A673 (cell line): ENCODE measurements at regions not wholly inside any gene's neighbourhood (a gene's known extent, or its start where the extent isn't known, plus 50 kb on each side); places are given as distances from the start of the nearest gene placed in this dataset.

Experiments
- BruUV-seq: library from RNA; stranded (reverse); fragments of 400-500 nt; replicated peaks from 2 replicates; lab custom pipeline; 2021; lab: Mats Ljungman, UMichigan
- CTCF ChIA-PET: fragments of 300-600 bp; sonication (Branson Sonifier 250); formaldehyde crosslinking; loops from one replicate; lab custom pipeline; 2022; ENCODE audit warnings: antibody characterized with exemption; lab: Charles Lee
- POLR2A ChIA-PET: fragments of 300-600 bp; sonication (Branson Sonifier 250); formaldehyde crosslinking; loops from one replicate; lab custom pipeline; 2022; ENCODE audit warnings: antibody characterized with exemption; ENCODE audit not compliant: low non-redundant PET; lab: Charles Lee
- DNase-seq: peaks from one replicate; pipeline ENCODE4 v3.0.0-alpha.2; 2015; ENCODE audit warnings: low spot score
- H3K27ac ChIP-seq: fragments of 200-600 bp; sonication (generic); 2 replicates; pipeline ENCODE4 v1.5.1; 2016; ENCODE audit warnings: mixed run types, low read depth, mild to moderate bottlenecking, mixed read lengths, antibody characterized with exemption, low read length; ENCODE audit not compliant: poor library complexity, severe bottlenecking
- H3K27me3 ChIP-seq: fragments of 200-600 bp; sonication (generic); replicated peaks from 2 replicates; pipeline ENCODE4 v1.6.1; 2017; ENCODE audit warnings: mixed run types, low read depth, mild to moderate bottlenecking, mixed read lengths, antibody characterized with exemption, low read length; ENCODE audit not compliant: insufficient read depth, poor library complexity
- H3K36me3 ChIP-seq: fragments of 200-600 bp; sonication (generic); 2 replicates; pipeline ENCODE4 v1.6.1; 2016; ENCODE audit warnings: mixed run types, mild to moderate bottlenecking, mixed read lengths, antibody characterized with exemption, low read length; ENCODE audit not compliant: insufficient read depth, poor library complexity, severe bottlenecking
- H3K4me1 ChIP-seq: fragments of 200-600 bp; sonication (generic); 2 replicates; pipeline ENCODE4 v1.6.1; 2017; ENCODE audit warnings: mixed run types, mild to moderate bottlenecking, mixed read lengths, antibody characterized with exemption, low read length; ENCODE audit not compliant: insufficient read depth, poor library complexity, severe bottlenecking
- H3K4me3 ChIP-seq: fragments of 200-600 bp; sonication (generic); 2 replicates; pipeline ENCODE4 v1.5.1; 2016; ENCODE audit warnings: low read depth, mixed run types, mild to moderate bottlenecking, mixed read lengths, low read length; ENCODE audit not compliant: poor library complexity, severe bottlenecking
- H3K9me3 ChIP-seq: fragments of 200-600 bp; sonication (generic); 2 replicates; pipeline ENCODE4 v1.6.1; 2016; ENCODE audit warnings: mixed run types, low read depth, mild to moderate bottlenecking, mixed read lengths, antibody characterized with exemption, low read length; ENCODE audit not compliant: poor library complexity, severe bottlenecking
- EZH2 ChIP-seq: fragments of 200-600 bp; sonication (generic); IDR thresholded peaks from 2 replicates; pipeline ENCODE4 v1.6.1; 2017; ENCODE audit warnings: borderline replicate concordance, low read depth, mild to moderate bottlenecking, mixed read lengths, antibody characterized with exemption, low read length; ENCODE audit not compliant: poor library complexity, severe bottlenecking
- intact Hi-C: fragments of 100-400 bp; cut with micrococcal nuclease; formaldehyde crosslinking; loops from one replicate; pipeline ENCODE4 v1.10.0; 2022; ENCODE audit not compliant: unreplicated experiment
- TF ChIP-seq, protein P1 (sequence below): fragments of 300-800, 200-600 bp; sonication (generic); conservative IDR thresholded peaks from 2 replicates; pipeline ENCODE4 v1.5.1; 2017; ENCODE audit warnings: low read depth, mild to moderate bottlenecking, antibody characterized with exemption, low read length, moderate library complexity, mixed read lengths

DNA sequence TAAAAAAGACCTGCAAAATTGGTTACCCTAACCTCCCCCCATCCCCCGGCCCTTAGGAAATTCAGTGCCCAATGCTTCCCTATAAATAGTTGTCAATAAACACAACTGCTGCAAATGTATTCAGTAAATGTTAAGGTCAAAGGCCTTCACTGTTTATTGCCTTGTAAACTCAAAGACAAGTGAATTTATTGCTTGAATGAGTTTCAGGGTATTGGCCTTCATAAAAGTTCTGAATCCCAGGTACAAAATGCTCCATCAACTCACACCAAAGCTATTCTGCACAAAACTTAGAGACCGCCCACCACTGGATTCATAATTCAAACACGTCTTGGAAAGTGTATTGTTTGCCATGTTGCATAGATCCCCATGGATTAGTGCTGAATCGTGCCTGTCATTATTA lies 63.3 kb upstream of the CDKN3 start:
- no TSS peak for BruUV-seq
- no peak for DNase-seq
- Histone ChIP-seq H3K9me3 (no peaks in the 10 kb centered on the region), H3K27me3 (peaks cover 13% of the 10 kb centered on the region), H3K4me3 (no peak overlapping the region), H3K27ac (no peak overlapping the region), H3K36me3 (no peaks in the 10 kb centered on the region), H3K4me1 (no peaks in the 10 kb centered on the region)
- POLR2A ChIA-PET: no interaction called here
- CTCF ChIA-PET: no interaction called here
- intact Hi-C loops: no loop called here
- TF ChIP-seq, protein P1, sequence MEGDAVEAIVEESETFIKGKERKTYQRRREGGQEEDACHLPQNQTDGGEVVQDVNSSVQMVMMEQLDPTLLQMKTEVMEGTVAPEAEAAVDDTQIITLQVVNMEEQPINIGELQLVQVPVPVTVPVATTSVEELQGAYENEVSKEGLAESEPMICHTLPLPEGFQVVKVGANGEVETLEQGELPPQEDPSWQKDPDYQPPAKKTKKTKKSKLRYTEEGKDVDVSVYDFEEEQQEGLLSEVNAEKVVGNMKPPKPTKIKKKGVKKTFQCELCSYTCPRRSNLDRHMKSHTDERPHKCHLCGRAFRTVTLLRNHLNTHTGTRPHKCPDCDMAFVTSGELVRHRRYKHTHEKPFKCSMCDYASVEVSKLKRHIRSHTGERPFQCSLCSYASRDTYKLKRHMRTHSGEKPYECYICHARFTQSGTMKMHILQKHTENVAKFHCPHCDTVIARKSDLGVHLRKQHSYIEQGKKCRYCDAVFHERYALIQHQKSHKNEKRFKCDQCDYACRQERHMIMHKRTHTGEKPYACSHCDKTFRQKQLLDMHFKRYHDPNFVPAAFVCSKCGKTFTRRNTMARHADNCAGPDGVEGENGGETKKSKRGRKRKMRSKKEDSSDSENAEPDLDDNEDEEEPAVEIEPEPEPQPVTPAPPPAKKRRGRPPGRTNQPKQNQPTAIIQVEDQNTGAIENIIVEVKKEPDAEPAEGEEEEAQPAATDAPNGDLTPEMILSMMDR: no peak
- TF ChIP-seq EZH2: no peak

GRCh38 chr14:54335569-54336155 lies 61.1 kb upstream of the CDKN3 start:
- no TSS peak for BruUV-seq
- intact Hi-C loops: no loop called here
- Histone ChIP-seq H3K4me1 (no peaks in the 10 kb centered on the region), H3K4me3 (no peak overlapping the region), H3K27ac (no peak overlapping the region), H3K36me3 (no peaks in the 10 kb centered on the region), H3K9me3 (no peaks in the 10 kb centered on the region), H3K27me3 (peaks cover 13% of the 10 kb centered on the region)
- ChIA-PET POLR2A (no interaction called here), CTCF (no interaction called here)
- no peak for DNase-seq
- TF ChIP-seq, protein P1: no peak
- TF ChIP-seq EZH2: no peak

DNA sequence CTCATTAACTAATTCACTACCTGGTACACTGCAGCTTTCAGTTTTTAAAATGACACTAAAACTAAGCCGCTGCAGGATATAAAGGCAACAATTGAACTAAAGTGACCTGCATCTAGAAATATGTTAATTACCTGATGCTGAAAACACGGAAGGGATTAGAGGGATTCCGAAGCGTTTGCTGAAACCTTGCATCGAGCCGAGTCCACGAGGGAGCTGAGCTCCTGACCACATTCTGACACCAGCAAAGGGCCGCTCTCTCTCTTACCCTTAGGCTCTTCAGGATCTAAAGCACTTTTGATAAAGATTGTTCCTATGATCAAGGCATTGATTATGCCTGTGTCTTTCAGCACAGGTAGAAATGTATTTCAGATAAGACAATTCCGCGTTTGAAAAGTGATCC lies 59.5 kb upstream of the CDKN3 start:
- DNase-seq: no peak
- Histone ChIP-seq H3K36me3 (no peaks in the 10 kb centered on the region), H3K4me3 (no peak overlapping the region), H3K27me3 (peaks cover 13% of the 10 kb centered on the region), H3K27ac (no peak overlapping the region), H3K4me1 (no peaks in the 10 kb centered on the region), H3K9me3 (no peaks in the 10 kb centered on the region)
- no peak for TF ChIP-seq EZH2
- TF ChIP-seq, protein P1: no peak
- CTCF ChIA-PET: no interaction called here
- POLR2A ChIA-PET: no interaction called here
- no TSS peak for BruUV-seq
- intact Hi-C loops: no loop called here
